Thymus (tissue), 11 donors: ENCODE measurements at regions not wholly inside any gene's neighbourhood (a gene's known extent, or its start where the extent isn't known, plus 50 kb on each side); places are given as distances from the start of the nearest gene placed in this dataset.
A peak's percentile ranks its signal among the peaks of the same experiment; 100 is the strongest.

ENCODE experiments used
- DNase-seq, 9 donors: peaks; one replicate each; pipeline ENCODE4 v3.0.0-alpha.2; 2013; ENCODE audit warnings: low spot score in 9 of 9, low read depth in 6 of 9, missing footprints in 1 of 9
- H3K27ac ChIP-seq, 2 donors: one replicate each; pipeline ENCODE4 v1.5.1; 2013; ENCODE audit warnings: control low read depth in 1 of 2, low read depth in 1 of 2, low read length in 1 of 2, mild to moderate bottlenecking in 1 of 2, moderate library complexity in 1 of 2
- H3K27me3 ChIP-seq, 2 donors: one replicate each; pipeline ENCODE4 v1.5.1; 2013; ENCODE audit warnings: low read length in 1 of 2; ENCODE audit not compliant: control insufficient read depth in 2 of 2, insufficient read depth in 1 of 2
- H3K36me3 ChIP-seq, 2 donors: one replicate each; pipeline ENCODE4 v1.5.1; 2013; ENCODE audit warnings: low read length in 1 of 2, mild to moderate bottlenecking in 1 of 2, moderate library complexity in 1 of 2; ENCODE audit not compliant: control insufficient read depth in 2 of 2, insufficient read depth in 2 of 2
- H3K4me1 ChIP-seq, 2 donors: one replicate each; pipeline ENCODE4 v1.5.1; 2013; ENCODE audit warnings: low read length in 2 of 2; ENCODE audit not compliant: control insufficient read depth in 2 of 2, insufficient read depth in 2 of 2
- H3K4me3 ChIP-seq, 2 donors: one replicate each; pipeline ENCODE4 v1.5.1; 2013; ENCODE audit warnings: low read length in 2 of 2, control low read depth in 1 of 2, mild to moderate bottlenecking in 1 of 2
- H3K9me3 ChIP-seq, 2 donors: one replicate each; pipeline ENCODE4 v1.5.1; 2013; ENCODE audit warnings: low read length in 1 of 2, mild to moderate bottlenecking in 1 of 2; ENCODE audit not compliant: control insufficient read depth in 2 of 2, insufficient read depth in 1 of 2
- WGBS: extraction: QIAGEN DNeasy Blood & Tissue Kit; methylation state at CpG from one replicate; pipeline ENCODE4 v1.1.7; 2013; 5-methylcytosine and 5-hydroxymethylcytosine counted together
- donor health status: healthy.

- Histone ChIP-seq H3K9me3 (no peaks in the 10 kb centered on the region), H3K36me3 (no peaks in the 10 kb centered on the region), H3K27me3 (no peaks in the 10 kb centered on the region), H3K4me3 (no peak overlapping the region), H3K4me1 (no peaks in the 10 kb centered on the region), H3K27ac (no peak overlapping the region)
- no peak for DNase-seq
- WGBS: 86% methylated on average over 9 of the region's 9 CpGs
Measured at GRCh38 chr10:84660450-84661159, 332.2 kb downstream of the CCSER2 start.

GRCh38 chr10:84665211-84665610 is 336.8 kb downstream of the CCSER2 start:
- whole genome bisulfite sequencing: 85% methylated on average over 5 of the region's 5 CpGs
- H3K36me3 ChIP-seq: no peaks in the 10 kb centered on the region
- no peak overlapping the region for H3K27ac ChIP-seq
- no peak overlapping the region for H3K4me3 ChIP-seq
- H3K27me3 ChIP-seq: no peaks in the 10 kb centered on the region
- H3K9me3 ChIP-seq: no peaks in the 10 kb centered on the region
- H3K4me1 ChIP-seq: no peaks in the 10 kb centered on the region
- no peak for DNase-seq

DNA sequence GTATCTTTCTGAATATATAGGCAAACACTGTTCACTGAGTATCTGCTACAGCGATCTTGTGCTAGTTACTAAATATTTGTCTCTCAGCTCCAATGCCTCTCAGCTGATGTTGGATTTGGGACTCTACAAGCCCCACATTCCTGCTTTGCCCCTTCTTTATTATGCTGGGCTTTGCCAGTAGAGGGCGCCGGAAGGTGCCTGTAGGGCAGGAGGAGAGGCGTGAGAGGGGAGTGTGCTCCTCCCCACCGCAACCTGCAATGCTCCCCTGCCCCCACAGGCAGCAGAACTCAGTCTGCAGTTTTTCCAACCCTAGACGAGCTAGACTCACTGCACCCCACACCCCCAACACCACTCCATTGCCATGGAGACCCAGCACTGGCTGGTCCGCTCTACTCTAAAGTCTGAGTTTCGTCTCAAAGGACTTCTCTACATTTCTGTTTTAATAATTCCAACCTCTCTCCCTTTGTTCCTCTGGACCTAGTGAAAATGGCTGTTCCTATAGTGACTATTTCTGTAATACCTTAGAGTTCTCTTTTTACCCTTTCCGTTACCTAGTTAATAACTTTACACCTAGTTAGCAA is 337.6 kb downstream of the CCSER2 start:
- H3K27ac ChIP-seq: no peak overlapping the region
- H3K27me3 ChIP-seq: no peaks in the 10 kb centered on the region
- DNase-seq: peak in 2 of 9 donors; percentile 14 to 16
- WGBS: 71% methylated on average over 9 of the region's 9 CpGs
- H3K4me3 ChIP-seq: no peak overlapping the region
- no peaks in the 10 kb centered on the region for H3K36me3 ChIP-seq
- H3K9me3 ChIP-seq: no peaks in the 10 kb centered on the region
- H3K4me1 ChIP-seq: no peaks in the 10 kb centered on the region

DNA sequence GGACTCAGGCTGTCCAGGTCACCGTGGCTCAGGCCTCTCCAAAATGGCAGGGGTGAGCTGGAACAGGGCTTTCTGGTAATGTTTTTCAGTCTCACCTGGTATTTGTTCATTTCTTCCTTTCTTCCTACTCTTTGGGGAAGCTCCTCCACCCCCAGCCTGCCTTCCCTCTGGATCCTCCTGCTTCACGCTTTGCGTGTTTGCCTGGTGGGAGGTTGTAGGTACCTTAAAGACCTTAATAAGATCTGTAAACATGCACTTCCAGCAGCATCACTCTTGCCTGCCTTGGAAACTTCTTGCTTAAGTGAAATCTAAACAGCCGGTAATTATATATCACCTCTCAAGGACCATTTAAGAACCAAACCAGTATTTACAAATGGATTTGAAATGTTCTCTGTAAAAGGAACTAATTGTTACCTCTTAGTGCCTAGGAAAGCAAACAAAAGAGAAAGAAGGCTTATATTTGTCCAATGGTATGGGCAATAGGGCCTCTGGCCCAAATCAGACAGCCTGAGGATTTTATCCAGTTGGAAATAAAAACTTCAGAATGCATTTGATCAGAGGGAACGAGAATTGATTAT is 339.9 kb downstream of the CCSER2 start:
- Histone ChIP-seq H3K9me3 (no peaks in the 10 kb centered on the region), H3K4me3 (no peak overlapping the region), H3K36me3 (no peaks in the 10 kb centered on the region), H3K27me3 (no peaks in the 10 kb centered on the region), H3K27ac (no peak overlapping the region), H3K4me1 (no peaks in the 10 kb centered on the region)
- WGBS: 88% methylated on average over 5 of the region's 5 CpGs
- DNase-seq: no peak

DNA sequence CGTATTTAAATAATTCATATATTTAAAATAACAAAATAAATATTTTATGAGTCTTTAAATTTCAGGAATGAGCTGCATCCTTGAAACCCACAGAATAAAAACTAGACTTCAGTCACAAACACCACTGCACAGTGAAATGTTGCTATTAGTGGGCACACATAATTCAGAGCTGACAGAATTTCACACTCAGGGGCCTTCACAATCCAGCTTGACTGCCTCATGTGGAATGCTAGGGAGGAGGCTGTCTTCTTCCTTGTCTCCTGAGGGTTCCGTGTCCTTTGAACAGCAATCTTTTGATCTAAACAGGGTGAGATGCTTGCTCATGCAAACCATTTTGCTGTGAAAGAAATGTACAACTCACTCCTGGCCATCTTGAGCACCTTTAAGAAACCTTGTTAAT is 346.7 kb downstream of the CCSER2 start:
- H3K36me3 ChIP-seq: no peaks in the 10 kb centered on the region
- WGBS: 88% methylated on average over 2 of the region's 2 CpGs
- DNase-seq: no peak
- no peak overlapping the region for H3K27ac ChIP-seq
- H3K4me1 ChIP-seq: no peaks in the 10 kb centered on the region
- H3K9me3 ChIP-seq: no peaks in the 10 kb centered on the region
- H3K27me3 ChIP-seq: no peaks in the 10 kb centered on the region
- H3K4me3 ChIP-seq: no peak overlapping the region

DNA sequence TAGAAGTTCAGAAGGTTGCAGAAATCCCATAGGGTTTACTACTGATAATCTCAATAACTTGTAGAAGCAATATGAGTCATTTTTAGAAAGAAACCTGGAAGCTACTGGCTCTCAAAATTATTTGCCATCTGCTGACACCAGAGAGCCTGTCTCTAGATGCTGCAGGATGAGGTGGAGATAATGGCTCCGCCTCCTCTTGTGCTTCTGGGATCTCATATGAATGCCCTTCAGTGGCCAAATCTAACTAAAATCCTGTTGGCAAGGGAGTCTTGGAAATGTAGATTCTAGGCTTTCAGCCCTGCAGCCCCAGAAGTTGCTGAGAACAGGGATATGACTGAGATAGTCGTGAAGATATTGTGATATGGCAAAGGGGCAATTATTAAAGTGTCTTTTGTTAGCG is 348.1 kb downstream of the CCSER2 start:
- H3K9me3 ChIP-seq: no peaks in the 10 kb centered on the region
- no peaks in the 10 kb centered on the region for H3K27me3 ChIP-seq
- no peaks in the 10 kb centered on the region for H3K36me3 ChIP-seq
- DNase-seq: no peak
- H3K4me3 ChIP-seq: no peak overlapping the region
- H3K27ac ChIP-seq: no peak overlapping the region
- WGBS: 88% methylated on average over 3 of the region's 3 CpGs
- no peaks in the 10 kb centered on the region for H3K4me1 ChIP-seq

DNA sequence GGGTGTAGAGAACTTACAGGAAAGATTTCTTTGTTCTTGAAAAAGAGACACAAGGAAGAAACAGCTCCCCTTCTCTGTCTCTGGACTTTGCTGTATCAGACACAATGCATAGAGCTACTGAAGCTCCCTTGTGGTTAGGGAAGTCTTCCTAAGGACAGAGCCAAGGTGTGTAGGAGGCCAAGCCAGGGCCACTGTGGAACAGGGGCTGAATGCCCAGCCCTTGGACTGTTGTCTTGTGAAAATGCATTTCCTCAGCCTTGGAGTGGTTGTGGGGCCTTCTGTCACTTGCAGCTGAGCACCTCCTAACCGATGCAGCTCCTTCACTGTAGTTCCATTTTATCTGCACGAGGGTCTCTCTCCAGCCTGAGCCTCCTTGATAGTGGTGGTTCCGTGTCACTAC is 353.4 kb downstream of the CCSER2 start:
- 87% methylated on average over 3 of the region's 3 CpGs for WGBS

GRCh38 chr10:84683550-84683949 is 355.2 kb downstream of the CCSER2 start:
- Histone ChIP-seq H3K27me3 (no peaks in the 10 kb centered on the region), H3K27ac (no peak overlapping the region), H3K36me3 (no peaks in the 10 kb centered on the region), H3K4me3 (no peak overlapping the region), H3K4me1 (no peaks in the 10 kb centered on the region), H3K9me3 (no peaks in the 10 kb centered on the region)
- DNase-seq: no peak
- 86% methylated on average over 2 of the region's 2 CpGs for WGBS

More for the DNA sequence above, 353.4 kb downstream of the CCSER2 start:
- no peak for DNase-seq
- Histone ChIP-seq H3K36me3 (no peaks in the 10 kb centered on the region), H3K9me3 (no peaks in the 10 kb centered on the region), H3K4me3 (no peak overlapping the region), H3K27ac (no peak overlapping the region), H3K4me1 (no peaks in the 10 kb centered on the region), H3K27me3 (no peaks in the 10 kb centered on the region)

DNA sequence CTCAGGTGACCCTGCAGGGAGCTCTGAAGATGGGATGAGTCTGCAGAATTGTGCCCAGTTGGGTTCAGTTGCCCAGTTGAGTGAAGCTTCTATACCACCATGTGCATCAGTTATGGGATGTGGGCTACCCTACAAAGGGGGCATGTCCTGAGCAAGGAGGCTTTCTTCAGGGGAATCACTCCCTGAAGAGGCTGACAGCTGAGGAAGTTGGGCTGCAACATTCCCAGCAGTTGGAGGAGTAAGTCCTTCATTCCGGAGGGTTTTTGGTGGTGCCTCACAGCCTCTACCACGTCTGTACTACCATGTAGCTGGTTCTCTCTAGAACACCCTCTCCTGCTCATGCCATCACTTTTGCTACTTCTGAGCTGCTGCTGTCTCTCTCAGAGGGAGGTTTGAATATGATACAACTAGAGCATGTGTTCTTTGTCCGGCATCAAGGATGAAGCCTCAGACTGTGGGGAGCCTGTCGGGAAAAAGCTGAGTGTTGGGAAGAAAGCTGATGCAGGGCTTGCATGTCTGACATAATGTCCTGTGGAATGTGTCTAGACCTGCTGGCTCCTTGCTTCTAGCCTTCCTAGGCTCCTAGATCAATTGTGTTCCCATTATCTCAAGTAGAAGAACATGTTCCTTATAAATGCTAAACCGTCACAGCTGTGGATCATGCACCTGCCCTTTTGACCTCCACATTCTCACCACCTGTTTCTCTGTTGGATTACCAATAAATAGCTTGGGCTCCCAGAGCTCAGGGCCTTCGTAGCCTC is 355.8 kb downstream of the CCSER2 start:
- WGBS: 95% methylated on average over 6 of the region's 6 CpGs
- DNase-seq: no peak
- no peaks in the 10 kb centered on the region for H3K27me3 ChIP-seq
- H3K4me3 ChIP-seq: no peak overlapping the region
- H3K4me1 ChIP-seq: no peaks in the 10 kb centered on the region
- no peak overlapping the region for H3K27ac ChIP-seq
- no peaks in the 10 kb centered on the region for H3K9me3 ChIP-seq
- no peaks in the 10 kb centered on the region for H3K36me3 ChIP-seq
